NCI-H2081 treated with DMSO at 0.1 percent for 48 hours (cell line): ENCODE measurements at regions not wholly inside any gene's neighbourhood (a gene's known extent, or its start where the extent isn't known, plus 50 kb on each side); places are given as distances from the start of the nearest gene placed in this dataset.
"Not testable (repeated sequence)": the region's sequence is repeated elsewhere in the genome, so short reads cannot be mapped to it uniquely, and the experiment has no call there.

ENCODE experiments used
- DNase-seq: peaks from one replicate; lab custom pipeline; 2025; lab: John Stamatoyannopoulos, UW

DNA sequence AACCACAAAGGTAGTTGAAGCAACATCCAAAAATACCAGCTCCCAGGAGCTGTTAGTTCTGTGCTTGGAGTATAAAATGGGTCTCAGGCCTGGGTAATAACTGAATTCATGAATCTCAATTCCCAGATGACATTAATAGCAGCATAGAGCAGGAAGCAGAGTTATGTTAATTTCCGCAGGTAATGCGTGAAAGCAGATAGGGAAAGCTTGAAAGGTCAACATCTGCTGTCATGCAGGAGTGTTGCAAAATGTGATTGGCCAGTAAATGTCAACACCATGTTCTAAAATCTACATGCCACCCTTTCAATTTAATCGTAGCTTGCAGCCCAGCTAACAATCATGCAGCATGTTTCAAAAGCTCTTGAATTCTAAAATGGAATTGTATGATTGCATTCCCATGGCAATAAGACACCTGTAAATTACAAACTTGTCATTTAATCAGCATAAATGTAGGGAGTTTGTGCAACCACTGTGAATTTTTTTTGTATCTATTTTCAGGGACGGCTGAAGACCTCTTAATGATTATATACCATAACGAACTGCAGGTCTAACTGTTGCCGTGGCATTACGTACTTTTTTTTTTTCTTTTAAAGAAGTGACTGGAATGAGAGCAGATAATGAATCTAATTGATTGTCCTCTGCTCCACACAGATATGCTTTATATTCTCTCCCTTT is 635.8 kb upstream of the FOXG1 start:
- DNase-seq = peak; percentile 31

DNA sequence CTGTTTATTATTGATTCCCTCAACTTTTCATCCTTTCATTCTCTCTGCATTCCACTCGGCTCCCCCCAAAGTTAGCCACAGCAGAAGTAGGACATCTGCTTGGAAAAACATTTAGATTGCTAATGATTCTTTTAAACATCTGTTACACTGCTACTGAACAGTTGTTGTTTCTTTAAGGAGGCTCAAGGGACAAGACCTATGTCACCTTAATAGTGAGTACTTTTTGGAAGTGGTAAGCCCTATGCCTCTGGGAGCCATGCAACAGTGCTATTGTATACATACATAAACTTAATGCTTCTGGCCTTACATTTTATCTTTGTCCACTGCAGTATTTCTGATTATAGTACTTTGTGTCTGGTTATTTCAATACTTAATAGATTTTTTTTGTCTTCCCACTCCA is 628.2 kb upstream of the FOXG1 start:
- no peak for DNase-seq

DNA sequence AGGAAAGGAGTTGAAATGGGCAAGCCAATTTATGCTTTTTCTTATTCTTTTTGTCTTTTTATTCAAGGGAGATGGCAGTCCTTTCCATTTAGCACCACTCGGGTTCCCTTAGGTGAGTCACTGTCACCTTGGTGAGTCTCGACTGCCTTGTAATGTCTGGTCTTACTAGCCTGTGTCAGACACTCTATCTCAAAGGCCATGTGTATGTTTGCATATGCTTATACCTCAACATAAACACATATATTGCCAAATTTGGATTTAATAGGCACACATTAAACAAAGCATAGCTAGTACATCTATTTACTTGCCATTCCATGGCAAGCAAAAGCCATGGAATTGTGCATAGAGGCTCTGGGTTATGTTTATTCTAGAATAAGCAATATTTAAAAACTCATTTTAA is 624.9 kb upstream of the FOXG1 start:
- no peak for DNase-seq

DNA sequence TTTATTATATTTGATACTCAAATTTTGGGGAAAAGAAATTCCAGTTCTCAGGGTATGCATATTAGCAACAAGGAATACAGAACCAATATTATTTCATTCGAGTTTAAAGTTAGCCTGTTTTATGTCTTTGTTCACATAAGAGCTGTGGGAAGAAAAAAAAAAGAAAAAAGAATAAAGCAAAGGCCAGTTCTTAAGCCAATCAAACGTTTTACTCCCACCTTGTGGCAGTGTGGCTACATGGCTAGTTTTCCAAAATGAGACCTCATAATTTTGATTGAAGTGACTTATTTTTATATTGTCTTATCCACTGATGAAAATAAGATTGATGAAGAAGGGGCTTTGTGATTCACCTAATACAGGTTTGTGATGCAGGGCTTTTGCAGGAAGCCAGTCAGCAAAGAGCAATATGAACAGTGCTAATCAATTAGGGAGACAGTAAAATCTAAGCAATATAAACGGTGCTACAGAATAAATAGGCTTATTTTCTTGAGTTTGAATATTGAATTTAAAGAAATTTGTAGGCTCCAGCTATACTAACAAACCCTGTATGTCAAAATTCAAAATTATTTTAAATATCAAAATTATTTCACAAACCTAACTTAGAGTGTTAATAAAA is 624.1 kb upstream of the FOXG1 start:
- no peak for DNase-seq

DNA sequence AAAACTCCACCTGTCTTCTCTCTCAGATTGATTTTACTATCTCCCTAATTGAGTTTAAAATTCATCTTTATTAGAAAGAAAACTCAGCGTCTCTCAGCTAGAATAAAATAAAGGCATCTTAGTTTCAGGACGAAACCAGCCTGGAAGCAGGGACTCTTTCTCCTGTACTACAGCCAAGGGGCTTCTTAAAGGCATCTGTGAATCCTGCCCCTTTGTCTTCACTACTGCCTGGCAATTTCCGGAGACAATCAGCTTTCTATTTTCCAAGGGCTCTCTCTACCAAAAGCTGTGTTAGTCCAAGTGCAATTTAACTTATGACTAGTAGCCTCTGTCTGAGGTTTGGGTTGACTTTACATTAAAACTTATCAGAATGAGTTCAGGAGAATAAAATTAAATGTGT is 623.3 kb upstream of the FOXG1 start:
- no peak for DNase-seq

DNA sequence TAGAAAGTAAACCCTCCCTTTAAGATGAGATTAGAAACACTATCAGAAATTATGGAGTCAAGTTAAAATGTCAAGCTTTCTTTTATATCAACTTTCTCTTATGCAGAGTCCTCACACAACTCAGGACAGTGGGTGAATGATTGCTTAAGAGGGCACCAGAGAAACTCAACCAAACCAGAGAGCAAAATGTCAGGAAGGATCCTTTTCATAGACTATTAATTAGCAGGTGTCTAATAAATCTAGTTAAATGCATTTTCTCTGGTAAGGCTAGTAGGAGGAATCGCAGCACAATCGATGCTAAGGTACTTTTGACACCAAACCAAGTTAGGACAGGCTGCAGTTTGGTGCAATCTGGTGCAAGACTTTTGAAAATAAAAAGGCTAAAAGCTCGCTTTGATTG is 614.7 kb upstream of the FOXG1 start:
- no peak for DNase-seq

DNA sequence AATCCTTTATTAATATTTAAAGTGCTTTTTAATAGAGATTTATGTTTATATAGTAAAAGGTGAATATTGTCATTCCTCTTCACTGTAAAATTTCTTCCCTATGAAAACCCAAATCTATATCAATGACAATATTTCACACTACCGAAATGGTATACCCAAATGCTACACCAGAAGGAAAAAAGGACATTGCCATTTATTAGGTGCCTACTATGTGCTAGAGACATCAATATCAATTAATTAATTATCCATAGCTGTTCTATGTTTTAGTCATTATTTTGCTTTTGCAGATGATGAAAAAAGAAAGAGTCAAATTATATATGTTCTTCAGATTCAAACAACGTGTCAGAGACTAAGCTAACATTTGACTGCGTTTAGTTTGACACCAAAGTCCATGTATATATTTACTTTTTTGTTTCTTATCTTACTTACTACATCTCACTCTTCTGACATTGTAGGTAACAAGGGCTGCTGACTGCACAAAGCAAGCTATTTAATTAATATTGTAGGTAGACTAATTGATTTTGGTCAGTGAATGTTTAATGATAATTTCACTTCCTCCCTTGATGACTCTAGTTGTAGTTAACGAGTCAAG is 614.0 kb upstream of the FOXG1 start:
- no peak for DNase-seq

DNA sequence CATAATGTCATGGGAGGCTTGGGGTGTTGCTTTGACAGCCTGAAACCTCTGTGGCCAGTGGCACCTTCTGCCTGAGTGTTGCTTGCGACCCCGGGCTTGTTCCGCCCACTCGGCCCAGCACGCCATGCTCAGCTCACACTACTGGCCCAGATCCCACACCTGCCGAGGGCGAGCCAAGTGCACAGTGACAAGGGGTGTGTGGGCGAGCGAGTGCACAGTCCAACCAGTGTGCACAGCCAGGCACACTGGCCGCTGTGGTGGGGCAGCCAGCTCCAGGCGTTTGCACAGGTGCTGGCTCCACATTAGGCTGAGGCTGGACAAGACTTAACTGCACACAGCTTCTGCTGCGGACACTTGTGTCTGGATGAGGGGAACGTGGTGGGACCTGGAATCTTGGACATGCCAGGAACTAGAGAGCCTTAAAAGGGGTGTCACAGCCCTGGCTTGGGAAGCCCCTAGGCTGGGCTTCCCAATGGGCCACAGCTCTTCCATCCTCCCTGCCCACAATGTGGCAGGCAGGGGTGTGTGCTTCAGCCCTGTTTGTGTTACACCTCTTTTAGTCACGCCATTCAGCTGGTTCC is 609.2 kb upstream of the FOXG1 start:
- DNase-seq = no peak

DNA sequence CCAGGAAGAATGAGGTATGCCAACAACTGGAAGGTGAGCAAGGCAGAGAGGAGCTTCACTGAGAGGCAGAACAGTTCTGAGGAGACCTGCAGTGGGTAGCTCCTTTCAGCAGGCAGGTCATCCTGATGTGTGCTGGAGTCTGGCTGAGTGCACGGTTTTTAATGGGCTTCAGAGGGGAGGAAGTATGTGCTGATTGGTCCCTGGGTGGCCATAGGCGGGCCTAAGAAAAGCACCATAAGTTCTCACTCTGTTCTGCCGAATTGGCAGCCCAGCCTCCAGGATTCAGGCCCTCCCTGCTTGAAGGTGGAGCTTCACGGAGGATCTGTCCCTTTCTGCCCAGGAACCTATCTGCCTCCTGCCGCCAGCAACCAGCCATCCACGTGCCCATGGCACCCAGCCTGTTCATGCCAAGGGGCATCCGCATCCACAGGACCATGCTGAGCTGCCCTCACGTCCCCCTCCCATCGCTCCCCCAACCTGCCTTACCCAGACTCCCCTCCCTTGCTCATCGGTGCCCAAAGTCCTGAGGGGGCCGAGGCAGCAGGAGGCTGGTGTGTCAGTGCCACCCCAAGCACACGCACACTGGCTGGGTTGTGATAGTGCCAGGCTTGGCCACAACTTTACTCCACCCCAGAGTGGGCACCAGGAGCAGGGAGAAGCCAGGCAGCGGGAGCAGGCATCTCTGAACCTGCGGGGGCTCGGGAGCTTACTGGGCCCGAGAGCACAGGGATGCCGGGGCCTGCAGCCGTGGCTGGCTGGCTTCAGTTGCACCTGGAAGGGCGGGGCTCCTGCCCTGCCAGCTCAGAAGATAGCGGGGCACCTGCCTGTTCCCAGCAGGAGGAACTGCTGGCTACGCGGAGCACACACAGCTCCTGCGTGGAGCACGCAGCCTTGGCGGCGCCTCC is 608.4 kb upstream of the FOXG1 start:
- no peak for DNase-seq

DNA sequence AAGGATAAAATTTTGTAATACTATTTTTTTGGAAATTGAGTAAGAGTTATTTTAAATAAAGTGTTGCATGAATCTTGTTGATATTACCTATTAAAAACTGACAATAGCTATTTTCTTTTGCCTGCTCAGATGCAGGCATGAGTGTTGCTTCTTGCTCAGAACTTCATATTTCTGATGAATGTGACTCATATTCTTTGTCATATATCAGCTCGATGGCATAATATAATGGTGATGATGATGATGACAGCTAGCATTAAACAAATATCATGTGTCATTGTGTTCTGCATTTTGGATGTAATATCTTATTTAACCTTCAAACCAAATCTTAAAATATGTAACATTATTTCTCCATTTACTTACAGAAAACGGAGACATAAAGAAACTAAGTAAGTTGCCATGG is 605.5 kb upstream of the FOXG1 start:
- no peak for DNase-seq

DNA sequence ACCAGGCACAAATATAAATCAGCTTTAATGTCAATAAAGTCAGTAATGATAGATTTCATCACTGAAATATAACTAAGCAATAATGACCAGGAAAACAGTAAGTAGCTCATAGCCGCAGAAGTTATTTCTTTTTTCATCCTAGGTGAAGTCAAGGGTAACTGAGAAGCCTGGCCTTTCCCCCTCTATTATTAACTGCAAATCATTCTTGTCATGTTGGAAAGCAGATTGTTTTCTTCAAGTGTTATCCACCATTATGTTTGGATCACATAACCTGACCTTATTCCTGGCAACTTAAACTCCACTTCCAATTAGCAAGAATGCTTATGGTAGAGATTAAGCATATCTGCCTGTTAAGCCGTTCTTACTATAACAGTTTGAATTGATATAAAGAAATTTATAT is 603.4 kb upstream of the FOXG1 start:
- DNase-seq = no peak

DNA sequence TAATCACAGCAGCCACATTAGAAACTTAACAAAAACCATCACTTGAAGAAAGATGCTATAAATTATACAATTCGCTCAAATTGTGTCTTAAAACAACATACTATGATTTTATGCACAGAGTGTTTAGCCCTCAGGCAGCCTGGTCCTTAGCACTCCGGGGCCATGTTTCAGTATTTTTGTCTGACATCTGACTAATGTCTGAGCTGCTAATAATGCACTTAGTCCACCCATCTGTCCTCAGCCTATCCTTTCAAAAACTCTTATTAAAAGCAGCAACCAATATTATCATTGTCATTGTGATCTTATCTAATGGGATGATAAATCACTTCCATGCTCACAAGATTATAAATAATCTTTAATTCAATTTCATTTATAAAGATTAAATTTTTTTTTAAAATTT is 602.7 kb upstream of the FOXG1 start:
- DNase-seq = no peak

DNA sequence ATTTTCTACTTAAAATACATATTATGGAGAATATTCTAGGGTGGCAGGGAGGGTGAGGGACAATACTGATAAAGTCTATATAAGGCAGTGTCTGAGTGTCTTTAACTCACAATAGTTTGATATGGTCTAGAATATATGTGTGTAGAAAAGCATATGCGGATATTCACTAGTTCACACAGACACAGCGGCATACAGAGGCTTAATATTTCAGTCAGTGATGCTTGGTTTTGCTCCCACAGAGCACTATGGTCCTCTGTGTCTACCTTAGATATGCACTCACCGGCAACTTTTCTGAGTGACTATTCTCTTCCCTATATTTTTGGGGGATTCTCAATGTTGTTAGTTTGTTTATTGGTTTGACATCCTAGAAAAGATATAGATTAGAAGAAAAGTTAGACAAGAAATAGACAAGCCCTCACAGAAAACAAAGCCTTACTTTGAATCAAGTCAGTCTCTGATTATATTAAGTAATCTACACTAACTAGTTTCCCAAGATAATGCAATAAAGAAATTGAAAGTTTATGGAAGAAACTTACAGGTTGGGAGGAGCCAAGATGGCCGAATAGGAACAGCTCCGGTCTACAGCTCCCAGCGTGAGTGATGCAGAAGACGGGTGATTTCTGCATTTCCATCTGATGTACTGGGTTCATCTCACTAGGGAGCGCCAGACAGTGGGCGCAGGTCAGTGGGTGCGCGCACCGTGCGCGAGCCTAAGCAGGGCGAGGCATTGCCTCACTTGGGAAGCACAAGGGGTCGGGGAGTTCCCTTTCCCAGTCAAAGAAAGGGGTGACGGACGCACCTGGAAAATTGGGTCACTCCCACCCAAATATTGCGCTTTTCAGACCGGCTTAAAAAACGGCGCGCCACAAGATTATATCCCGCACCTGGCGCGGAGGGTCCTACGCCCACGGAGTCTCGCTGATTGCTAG is 578.4 kb upstream of the FOXG1 start:
- DNase-seq = not testable (repeated sequence)

DNA sequence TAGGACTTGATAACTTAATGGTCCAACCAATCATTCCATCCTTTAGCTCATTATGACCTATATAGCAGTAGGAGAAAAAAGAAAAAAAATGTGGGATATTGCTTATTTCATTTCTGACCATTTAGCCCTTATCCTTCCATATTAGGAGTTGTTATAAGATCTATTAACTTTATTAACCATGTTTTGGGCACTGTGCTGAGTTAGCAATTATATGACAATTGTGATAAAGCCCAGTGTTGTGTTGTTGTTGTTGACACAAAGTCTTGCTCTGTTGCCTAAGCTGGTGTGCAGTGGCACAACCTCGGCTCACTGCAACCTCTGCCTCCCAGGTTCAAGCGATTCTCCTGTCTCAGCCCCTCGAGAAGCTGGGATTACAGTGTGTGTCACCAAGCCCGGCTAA is 569.7 kb upstream of the FOXG1 start:
- DNase-seq = no peak

DNA sequence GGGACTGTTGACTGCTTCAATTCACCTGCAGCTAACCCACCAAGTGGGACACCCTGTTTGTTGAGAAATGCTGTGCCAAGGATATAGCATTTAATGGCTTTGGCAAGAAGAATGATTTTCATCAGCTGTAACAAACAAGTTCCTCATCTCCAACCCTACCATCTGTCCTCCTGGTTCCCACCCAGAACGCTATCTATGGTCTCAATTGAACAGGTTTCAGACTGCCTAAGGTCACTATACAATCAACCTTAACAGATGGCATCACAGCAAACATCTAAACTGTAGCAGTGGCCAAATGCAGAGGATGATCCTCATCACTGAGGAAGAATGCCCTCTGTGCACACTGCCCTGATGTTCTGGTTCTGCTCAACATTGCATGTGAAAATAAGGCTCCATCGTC is 546.2 kb upstream of the FOXG1 start:
- no peak for DNase-seq

DNA sequence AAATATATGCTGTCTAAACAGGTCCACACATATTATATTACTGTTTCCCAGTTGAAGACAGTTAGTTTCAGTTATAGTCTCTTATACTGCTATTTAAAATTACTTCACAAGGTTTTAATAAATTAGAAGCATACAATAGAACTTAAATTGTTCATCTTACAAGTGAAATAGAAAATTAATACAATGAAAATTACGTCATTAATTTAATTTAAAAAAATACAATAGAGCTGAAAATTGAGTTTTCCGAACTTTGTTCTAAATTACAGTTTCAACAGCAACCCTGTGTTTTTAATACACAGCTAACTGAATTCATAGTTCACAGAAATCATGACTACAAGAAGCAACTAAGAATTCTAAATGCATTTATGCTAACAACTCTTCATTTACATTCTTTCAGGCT is 525.7 kb upstream of the FOXG1 start:
- no peak for DNase-seq

DNA sequence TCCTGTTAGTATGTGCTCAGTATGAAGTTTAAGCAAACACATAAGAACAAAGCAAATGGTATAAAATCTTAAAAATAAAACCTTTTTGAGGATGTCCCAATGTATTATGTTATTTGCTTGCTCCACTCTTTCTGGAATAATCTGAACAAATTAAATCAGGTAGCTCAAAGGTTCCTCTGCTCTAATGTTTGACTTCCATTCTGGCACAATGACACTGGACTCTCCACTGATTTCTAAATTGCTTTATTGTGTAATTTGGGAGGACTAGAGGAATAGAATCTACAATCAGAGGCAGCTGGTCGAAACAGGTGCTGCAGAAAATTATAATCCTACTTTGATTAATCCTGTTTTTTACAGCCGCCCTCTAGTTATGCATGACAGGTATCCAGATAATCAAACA is 523.7 kb upstream of the FOXG1 start:
- peak; percentile 94 for DNase-seq

DNA sequence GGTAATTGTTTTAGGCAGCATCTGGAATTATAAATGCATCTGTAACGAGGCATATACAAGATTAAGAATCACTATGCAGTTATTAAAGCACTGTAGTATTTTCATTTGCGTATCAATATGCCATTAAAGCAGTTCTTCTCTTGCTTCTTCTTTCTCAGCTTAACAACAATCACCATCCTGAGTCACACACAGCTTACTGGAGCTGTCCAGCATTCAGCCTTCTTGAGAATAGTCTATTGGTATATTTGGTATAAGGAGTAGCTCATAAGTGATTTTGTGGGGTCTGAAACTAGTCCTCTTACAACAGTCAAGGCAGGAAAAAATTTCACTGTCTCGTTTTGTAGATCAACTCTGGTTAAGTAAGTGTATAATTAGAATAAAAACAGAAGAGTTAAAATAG is 523.0 kb upstream of the FOXG1 start:
- DNase-seq = no peak

DNA sequence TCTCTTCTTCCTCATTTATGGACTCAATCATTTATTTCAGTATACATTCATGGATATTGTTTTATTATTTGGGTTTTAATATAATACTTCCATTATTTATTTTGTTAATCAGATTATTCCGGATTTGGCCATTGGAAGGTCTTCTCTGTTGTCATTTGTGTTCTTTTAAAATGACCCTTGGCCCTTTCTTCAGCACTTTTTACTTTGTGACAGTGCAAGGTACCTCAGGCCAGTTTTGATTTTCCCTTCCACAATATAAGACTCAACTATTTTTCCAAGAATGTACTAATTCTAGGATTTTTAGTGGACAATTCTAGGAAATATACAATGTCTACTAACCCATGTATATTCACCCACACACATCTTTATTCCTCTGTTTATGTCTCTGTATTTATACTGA is 521.4 kb upstream of the FOXG1 start:
- DNase-seq = no peak

DNA sequence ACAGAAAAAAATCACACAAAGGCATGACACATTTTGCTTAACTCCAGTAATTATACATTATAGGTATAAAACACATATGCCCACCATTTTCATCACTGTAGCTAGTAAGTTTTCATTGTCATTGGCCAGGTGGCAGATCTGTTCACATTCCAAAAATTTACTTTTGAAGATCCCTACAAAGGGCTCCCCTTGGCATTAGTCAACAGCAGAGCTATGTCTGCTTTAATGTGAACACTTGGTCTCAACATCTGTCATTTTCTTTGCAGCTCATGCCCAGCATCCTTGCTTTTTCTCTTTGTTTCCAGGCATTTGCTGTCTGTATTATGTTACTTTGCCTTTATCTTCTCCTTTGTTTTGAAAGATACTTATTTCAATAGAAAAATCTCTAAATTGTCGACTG is 519.1 kb upstream of the FOXG1 start:
- no peak for DNase-seq

DNA sequence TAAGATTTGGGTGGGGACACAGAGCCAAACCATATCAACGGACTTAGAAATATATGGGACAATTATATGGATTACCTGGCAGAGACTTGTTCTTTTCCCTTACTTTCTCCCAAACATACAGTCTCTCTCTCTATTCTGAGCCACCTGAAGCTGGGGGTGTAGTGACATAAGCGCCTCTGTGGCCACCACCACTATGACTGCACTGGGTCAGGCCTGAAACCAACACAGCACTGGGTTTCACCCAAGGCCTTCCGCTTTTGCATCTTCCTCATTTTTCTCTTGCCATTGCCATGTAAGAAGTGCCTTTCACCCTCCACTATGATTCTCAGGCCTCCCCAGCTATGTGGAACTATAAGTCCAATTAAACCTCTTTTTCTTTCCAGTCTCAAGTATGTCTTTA is 514.5 kb upstream of the FOXG1 start:
- DNase-seq = not testable (repeated sequence)
